ENCODE measurements at regions not wholly inside any gene's neighbourhood (a gene's known extent, or its start where the extent isn't known, plus 50 kb on each side); places are given as distances from the start of the nearest gene placed in this dataset.
"Not testable (repeated sequence)": the region's sequence is repeated elsewhere in the genome, so short reads cannot be mapped to it uniquely, and the experiment has no call there.

DNA sequence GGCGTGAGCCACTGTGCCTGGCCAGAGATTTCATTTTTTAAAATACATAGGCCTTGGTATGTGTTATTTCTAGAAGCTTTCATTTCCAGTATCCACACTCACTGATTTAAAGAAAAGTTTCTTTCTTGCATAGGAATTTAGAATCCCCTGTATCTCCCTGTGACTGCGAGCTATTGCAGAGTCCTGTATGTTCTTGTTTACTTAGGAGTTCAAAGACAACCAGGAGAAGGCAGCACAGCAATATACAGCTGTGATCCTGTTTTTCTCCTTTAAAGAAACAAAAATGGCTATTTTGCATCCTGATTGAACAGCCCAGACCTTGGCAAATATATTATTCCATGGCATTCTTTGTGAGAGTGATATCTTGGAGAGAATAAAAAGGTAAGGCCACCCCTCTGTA lies 185.0 kb upstream of the COX10 start:
- ChIA-PET CTCF (no interaction called here), POLR2A (no interaction called here)
- TF ChIP-seq ELF4 (IDR thresholded peaks at IDR 0.05) (no peak), HDGF (IDR thresholded peaks at IDR 0.05; ENCODE audit: borderline replicate concordance) (no peak), NFRKB (IDR thresholded peaks at IDR 0.05) (no peak), FOXM1 (IDR thresholded peaks at IDR 0.05; ENCODE audit: borderline replicate concordance) (no peak), PKNOX1 (IDR thresholded peaks at IDR 0.05) (no peak), BHLHE40 (IDR thresholded peaks at IDR 0.05; ENCODE audit: borderline replicate concordance) (no peak), FOXA1 (IDR thresholded peaks at IDR 0.05) (no peak), ZNF384 (IDR thresholded peaks at IDR 0.05) (no peak), L3MBTL2 (conservative IDR thresholded peaks at IDR 0.05) (no peak), SUZ12 (IDR thresholded peaks at IDR 0.05) (no peak), SP1 (IDR thresholded peaks at IDR 0.05) (no peak), CTBP1 (IDR thresholded peaks at IDR 0.05; ENCODE audit: borderline replicate concordance) (no peak), LEF1 (IDR thresholded peaks at IDR 0.05; ENCODE audit: borderline replicate concordance) (no peak), ARNT (IDR thresholded peaks at IDR 0.05) (no peak)
- DNase-seq (ENCODE audit: extremely low spot score): no peak

- TF ChIP-seq NFRKB (IDR thresholded peaks at IDR 0.05) (no peak), FOXA1 (IDR thresholded peaks at IDR 0.05) (no peak), ZNF384 (IDR thresholded peaks at IDR 0.05) (no peak), L3MBTL2 (conservative IDR thresholded peaks at IDR 0.05) (no peak), HDGF (IDR thresholded peaks at IDR 0.05; ENCODE audit: borderline replicate concordance) (no peak), SUZ12 (IDR thresholded peaks at IDR 0.05) (no peak), SP1 (IDR thresholded peaks at IDR 0.05) (no peak), LEF1 (IDR thresholded peaks at IDR 0.05; ENCODE audit: borderline replicate concordance) (no peak), ELF4 (IDR thresholded peaks at IDR 0.05) (no peak), FOXK2 (IDR thresholded peaks at IDR 0.05) (no peak), PKNOX1 (IDR thresholded peaks at IDR 0.05) (no peak), BHLHE40 (IDR thresholded peaks at IDR 0.05; ENCODE audit: borderline replicate concordance) (no peak)
- CTCF ChIA-PET: no interaction called here
- POLR2A ChIA-PET: no interaction called here
Measured at GRCh38 chr17:13885550-13885949, 183.8 kb upstream of the COX10 start.

GRCh38 chr17:13885953-13886889 lies 183.1 kb upstream of the COX10 start:
- ChIA-PET CTCF (no interaction called here), POLR2A (no interaction called here)
- no peak for DNase-seq (ENCODE audit: extremely low spot score)
- no peak for TF ChIP-seq SUZ12 (IDR thresholded peaks at IDR 0.05)
- TF ChIP-seq PKNOX1 (IDR thresholded peaks at IDR 0.05): peak; percentile 40; the same call in 1 of the 2 replicates
- no peak for TF ChIP-seq FOXK2 (IDR thresholded peaks at IDR 0.05)
- TF ChIP-seq NFRKB (IDR thresholded peaks at IDR 0.05): no peak
- no peak for TF ChIP-seq L3MBTL2 (conservative IDR thresholded peaks at IDR 0.05)

More at GRCh38 chr17:13885550-13885949, 183.8 kb upstream of the COX10 start:
- no peak for DNase-seq (ENCODE audit: extremely low spot score)

DNA sequence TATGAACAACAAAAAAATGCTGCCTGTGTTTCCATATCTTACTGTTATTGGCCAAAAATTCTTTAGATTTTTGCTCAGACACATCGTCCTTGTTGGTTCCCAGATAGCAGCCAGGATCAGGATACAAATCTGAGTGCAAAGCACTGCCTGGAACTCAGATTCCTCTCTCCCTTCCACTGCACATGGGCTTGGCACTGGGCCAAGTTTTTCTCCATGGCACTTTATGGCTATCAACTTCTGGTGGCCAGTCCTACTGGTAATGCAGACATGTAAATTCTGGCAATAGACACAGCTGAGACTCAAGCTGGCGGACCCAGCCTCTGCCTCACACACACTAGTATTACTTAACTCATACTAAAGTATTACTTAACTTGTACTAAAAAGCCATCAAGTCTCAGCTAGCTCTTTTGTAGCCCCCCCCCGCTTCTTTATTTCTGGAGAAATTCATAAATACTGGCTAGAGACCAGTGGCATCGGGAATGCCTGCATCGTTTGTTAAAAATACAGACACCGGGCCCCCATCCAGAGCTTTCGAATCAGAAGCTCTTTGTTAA lies 181.2 kb upstream of the COX10 start:
- POLR2A ChIA-PET: no interaction called here

GRCh38 chr17:13908971-13909370 lies 160.3 kb upstream of the COX10 start:
- CTCF ChIA-PET; POLR2A ChIA-PET; DNase-seq (ENCODE audit: extremely low spot score): not testable (repeated sequence)

More for the DNA sequence above, 181.2 kb upstream of the COX10 start:
- CTCF ChIA-PET: no interaction called here
- peak; percentile 20 for DNase-seq (ENCODE audit: extremely low spot score)
- TF ChIP-seq FOXA1 (IDR thresholded peaks at IDR 0.05) (no peak), FOXM1 (IDR thresholded peaks at IDR 0.05; ENCODE audit: borderline replicate concordance) (no peak), CTBP1 (IDR thresholded peaks at IDR 0.05; ENCODE audit: borderline replicate concordance) (no peak), SUZ12 (IDR thresholded peaks at IDR 0.05) (no peak), SP1 (IDR thresholded peaks at IDR 0.05) (no peak), L3MBTL2 (conservative IDR thresholded peaks at IDR 0.05) (no peak)

GRCh38 chr17:13909901-13910519 lies 159.3 kb upstream of the COX10 start:
- CTCF ChIA-PET: no interaction called here
- TF ChIP-seq PKNOX1 (IDR thresholded peaks at IDR 0.05) (no peak), TARDBP (IDR thresholded peaks at IDR 0.05) (no peak), NFRKB (IDR thresholded peaks at IDR 0.05) (no peak), ARNT (IDR thresholded peaks at IDR 0.05) (no peak), FOXK2 (IDR thresholded peaks at IDR 0.05) (no peak), SUZ12 (IDR thresholded peaks at IDR 0.05) (no peak)
- POLR2A ChIA-PET: no interaction called here
- DNase-seq (ENCODE audit: extremely low spot score): no peak
